Activated T-helper 9 cell treated with anti-CD3 and anti-CD28 coated beads, Interleukin-2, amount 50 U/mL, for 16 hours (primary cell): ENCODE measurements at regions not wholly inside any gene's neighbourhood (a gene's known extent, or its start where the extent isn't known, plus 50 kb on each side); places are given as distances from the start of the nearest gene placed in this dataset.

Experiments
- DNase-seq: peaks from one replicate; pipeline ENCODE4 v3.0.0-alpha.2; 2020; ENCODE audit warnings: low read depth

GRCh38 chr2:41483982-41484857 lies 563.6 kb upstream of the PKDCC start:
- DNase-seq: no peak

GRCh38 chr2:41484858-41485234 lies 563.0 kb upstream of the PKDCC start:
- no peak for DNase-seq

GRCh38 chr2:41486948-41487347 lies 560.9 kb upstream of the PKDCC start:
- no peak for DNase-seq

GRCh38 chr2:41488888-41489287 lies 558.9 kb upstream of the PKDCC start:
- no peak for DNase-seq

GRCh38 chr2:41489638-41490037 lies 558.2 kb upstream of the PKDCC start:
- DNase-seq: no peak

- no peak for DNase-seq
Measured at GRCh38 chr2:41495050-41495449, 552.8 kb upstream of the PKDCC start.

- DNase-seq: no peak
Measured at GRCh38 chr2:41496908-41497307, 550.9 kb upstream of the PKDCC start.

GRCh38 chr2:41498781-41499180 lies 549.0 kb upstream of the PKDCC start:
- no peak for DNase-seq

- no peak for DNase-seq
Measured at GRCh38 chr2:41500895-41501294, 546.9 kb upstream of the PKDCC start.

GRCh38 chr2:41502752-41503151 lies 545.1 kb upstream of the PKDCC start:
- no peak for DNase-seq

- DNase-seq: no peak
Measured at GRCh38 chr2:41504532-41504931, 543.3 kb upstream of the PKDCC start.

GRCh38 chr2:41510108-41510507 lies 537.7 kb upstream of the PKDCC start:
- DNase-seq: no peak

GRCh38 chr2:41521211-41521610 lies 526.6 kb upstream of the PKDCC start:
- no peak for DNase-seq

GRCh38 chr2:41527525-41528323 lies 520.1 kb upstream of the PKDCC start:
- no peak for DNase-seq

GRCh38 chr2:41535575-41535974 lies 512.2 kb upstream of the PKDCC start:
- DNase-seq: no peak

GRCh38 chr2:41540272-41540998 lies 507.4 kb upstream of the PKDCC start:
- DNase-seq: no peak

GRCh38 chr2:41543726-41544125 lies 504.1 kb upstream of the PKDCC start:
- DNase-seq: no peak

- no peak for DNase-seq
Measured at GRCh38 chr2:41544709-41545108, 503.1 kb upstream of the PKDCC start.

GRCh38 chr2:41546031-41546430 lies 501.8 kb upstream of the PKDCC start:
- no peak for DNase-seq

- DNase-seq: no peak
Measured at GRCh38 chr2:41568648-41569047, 479.2 kb upstream of the PKDCC start.

GRCh38 chr2:41572154-41572553 lies 475.7 kb upstream of the PKDCC start:
- DNase-seq: no peak

GRCh38 chr2:41576423-41576822 lies 471.4 kb upstream of the PKDCC start:
- DNase-seq: no peak

GRCh38 chr2:41579806-41580205 lies 468.0 kb upstream of the PKDCC start:
- no peak for DNase-seq
